ENCODE measurements at regions not wholly inside any gene's neighbourhood (a gene's known extent, or its start where the extent isn't known, plus 50 kb on each side); places are given as distances from the start of the nearest gene placed in this dataset.
A peak's percentile ranks its signal among the peaks of the same experiment; 100 is the strongest.

DNA sequence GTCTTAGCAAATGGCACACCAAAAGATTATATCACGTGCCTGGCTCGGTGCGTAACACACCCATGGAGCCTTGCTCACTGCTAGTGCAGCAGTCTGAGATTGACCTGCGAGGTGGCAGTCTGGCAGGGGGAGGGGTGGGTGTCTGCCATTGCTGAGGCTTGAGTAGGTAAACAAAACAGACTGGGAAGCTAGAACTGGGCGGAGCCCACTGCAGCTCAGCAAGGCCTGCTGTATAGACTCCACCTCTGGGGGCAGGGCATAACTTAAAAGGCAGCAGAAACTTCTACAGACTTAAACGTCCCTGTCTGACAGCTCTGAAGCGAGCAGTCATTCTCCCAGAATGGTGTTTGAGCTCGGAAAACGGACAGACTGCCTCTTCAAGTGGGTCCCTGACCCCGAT is 55.9 kb upstream of the FSHR start:
- H3K4me1 ChIP-seq: no peaks in the 10 kb centered on the region
- 16 to 59% (median 55%) methylated on average over 10 of the region's 10 CpGs for WGBS, 5 donors
- H3K36me3 ChIP-seq: no peaks in the 10 kb centered on the region
- H3K4me3 ChIP-seq: no peak overlapping the region
- TF ChIP-seq POLR2AphosphoS5 (IDR thresholded peaks at IDR 0.05) (no peak), EP300 (IDR thresholded peaks at IDR 0.05) (no peak), CTCF (IDR thresholded peaks at IDR 0.05) (no peak), POLR2A (IDR thresholded peaks at IDR 0.05) (no peak)
- H3K27ac ChIP-seq: no peak overlapping the region
- no peaks in the 10 kb centered on the region for H3K27me3 ChIP-seq
- DNase-seq: peak in 1 of 2 donors; percentile 27
- intact Hi-C loops (cut with DNase I; ENCODE audit: low total_unique reads): no loop called here
- H3K9me3 ChIP-seq: no peaks in the 10 kb centered on the region

DNA sequence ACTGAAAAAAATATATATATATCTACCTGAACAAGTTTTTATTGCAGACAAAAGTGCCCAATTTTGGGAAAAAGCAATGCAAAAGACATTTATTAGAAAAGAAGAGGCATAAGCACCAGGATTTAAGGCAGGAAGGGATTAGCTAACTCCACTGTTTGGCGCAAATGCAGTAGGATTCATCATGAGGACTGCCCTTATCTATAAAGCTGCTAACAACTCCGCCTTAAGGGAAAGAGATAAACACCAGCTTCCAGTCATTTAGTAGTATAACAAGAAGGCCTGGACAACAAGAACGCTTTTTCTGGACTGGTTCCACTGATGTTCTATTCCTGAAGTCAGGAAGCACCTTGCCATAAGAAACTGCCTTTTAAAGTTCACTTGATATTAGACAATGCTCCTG is 52.9 kb upstream of the FSHR start:
- 66 to 78% (median 77%) methylated on average over 3 of the region's 3 CpGs for WGBS, 5 donors
- DNase-seq: no peak
- H3K4me1 ChIP-seq: no peaks in the 10 kb centered on the region
- H3K27ac ChIP-seq: no peak overlapping the region
- no peak overlapping the region for H3K4me3 ChIP-seq
- no peaks in the 10 kb centered on the region for H3K27me3 ChIP-seq
- no peaks in the 10 kb centered on the region for H3K9me3 ChIP-seq
- TF ChIP-seq CTCF (IDR thresholded peaks at IDR 0.05): no peak
- TF ChIP-seq POLR2A (IDR thresholded peaks at IDR 0.05): no peak
- TF ChIP-seq EP300 (IDR thresholded peaks at IDR 0.05): no peak
- no peak for TF ChIP-seq POLR2AphosphoS5 (IDR thresholded peaks at IDR 0.05)
- intact Hi-C loops (cut with DNase I; ENCODE audit: low total_unique reads): no loop called here
- H3K36me3 ChIP-seq: no peaks in the 10 kb centered on the region

Small RNA genes lying in the stretch of these regions (small RNA-seq; reads per million reads assigned to genes)
- 0 reads per million in 4 donors for gene RNU6-439P

All from stomach (tissue), 8 donors.